Gastroesophageal sphincter (tissue), 3 donors: ENCODE measurements at regions not wholly inside any gene's neighbourhood (a gene's known extent, or its start where the extent isn't known, plus 50 kb on each side); places are given as distances from the start of the nearest gene placed in this dataset.

ENCODE experiments used
- CTCF ChIP-seq, 4 experiments: fragments of 200-600 bp in 2 of 4; fragments of 450-650 bp in 2 of 4; sonication (generic) in 1 of 4; IDR thresholded peaks; one replicate each; pipeline ENCODE4 v1.5.1; 2017 to 2019; ENCODE audit warnings: antibody characterized with exemption in 4 of 4, mild to moderate bottlenecking in 2 of 4, moderate library complexity in 2 of 4
- POLR2AphosphoS5 ChIP-seq: sonication (generic); formaldehyde crosslinking; IDR thresholded peaks from one replicate; pipeline ENCODE4 v1.6.1; 2017; ENCODE audit warnings: antibody characterized with exemption

- no peak for TF ChIP-seq POLR2AphosphoS5
- TF ChIP-seq CTCF (IDR thresholded peaks at IDR 0.05), result no peak
Measured at GRCh38 chr1:184301227-184301626, 85.6 kb upstream of the C1orf21 start.
